Fibroblast of lung (primary cell): ENCODE measurements at regions not wholly inside any gene's neighbourhood (a gene's known extent, or its start where the extent isn't known, plus 50 kb on each side); places are given as distances from the start of the nearest gene placed in this dataset.

Experiments used
- EZH2 ChIP-seq: IDR thresholded peaks from 2 replicates; pipeline ENCODE4 v1.5.1; 2012; ENCODE audit warnings: low read length, control low read depth, mild to moderate bottlenecking; ENCODE audit errors: missing control alignments
- TF ChIP-seq, protein P1 (sequence below), 2 donors: IDR thresholded peaks in 1 of 2; conservative IDR thresholded peaks in 1 of 2; 1 replicate in 1 of 2; 2 replicates in 1 of 2; pipeline ENCODE4 v1.5.1; 2011 to 2012; ENCODE audit warnings: low read length in 2 of 2, control low read depth in 1 of 2, inconsistent platforms in 1 of 2, low read depth in 1 of 2, mild to moderate bottlenecking in 1 of 2

DNA sequence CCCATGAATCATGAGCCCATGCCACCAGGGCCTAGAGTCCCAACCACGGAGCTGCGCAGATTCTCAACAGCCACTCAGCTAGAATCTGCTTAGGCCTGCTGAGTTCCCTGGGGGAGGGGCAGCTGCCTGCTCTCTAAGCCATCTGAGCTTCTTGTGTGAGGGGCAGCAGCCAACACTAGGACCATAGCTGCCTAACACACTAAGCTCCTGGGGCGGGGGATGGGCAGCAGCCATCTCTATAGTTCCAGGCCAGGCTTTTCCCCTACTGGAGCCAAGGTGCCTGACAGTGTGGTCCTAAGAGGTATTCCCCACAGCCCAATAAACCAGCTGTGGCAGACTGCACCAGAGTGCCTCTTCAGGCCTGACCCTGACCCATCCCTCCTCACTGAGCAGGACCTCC, 255.9 kb upstream of the ACO1 start:
- TF ChIP-seq, protein P1, sequence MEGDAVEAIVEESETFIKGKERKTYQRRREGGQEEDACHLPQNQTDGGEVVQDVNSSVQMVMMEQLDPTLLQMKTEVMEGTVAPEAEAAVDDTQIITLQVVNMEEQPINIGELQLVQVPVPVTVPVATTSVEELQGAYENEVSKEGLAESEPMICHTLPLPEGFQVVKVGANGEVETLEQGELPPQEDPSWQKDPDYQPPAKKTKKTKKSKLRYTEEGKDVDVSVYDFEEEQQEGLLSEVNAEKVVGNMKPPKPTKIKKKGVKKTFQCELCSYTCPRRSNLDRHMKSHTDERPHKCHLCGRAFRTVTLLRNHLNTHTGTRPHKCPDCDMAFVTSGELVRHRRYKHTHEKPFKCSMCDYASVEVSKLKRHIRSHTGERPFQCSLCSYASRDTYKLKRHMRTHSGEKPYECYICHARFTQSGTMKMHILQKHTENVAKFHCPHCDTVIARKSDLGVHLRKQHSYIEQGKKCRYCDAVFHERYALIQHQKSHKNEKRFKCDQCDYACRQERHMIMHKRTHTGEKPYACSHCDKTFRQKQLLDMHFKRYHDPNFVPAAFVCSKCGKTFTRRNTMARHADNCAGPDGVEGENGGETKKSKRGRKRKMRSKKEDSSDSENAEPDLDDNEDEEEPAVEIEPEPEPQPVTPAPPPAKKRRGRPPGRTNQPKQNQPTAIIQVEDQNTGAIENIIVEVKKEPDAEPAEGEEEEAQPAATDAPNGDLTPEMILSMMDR (conservative IDR thresholded peaks at IDR 0.05 in 1 of 2, IDR thresholded peaks at IDR 0.05 in 1 of 2; ENCODE audit: low read depth in 1 of 2, low read length in 2 of 2), result no peak
- no peak for TF ChIP-seq EZH2
